Right lobe of liver (tissue), 6 donors: ENCODE measurements at regions not wholly inside any gene's neighbourhood (a gene's known extent, or its start where the extent isn't known, plus 50 kb on each side); places are given as distances from the start of the nearest gene placed in this dataset.

Source experiments
- ATAC-seq, 4 donors: fragments of 200-7000 bp; cut with Tn5 transposase; one replicate each; pipeline ENCODE4 v1.9.1; 2020; ENCODE audit warnings: mild to moderate bottlenecking in 4 of 4, moderate library complexity in 4 of 4
- DNase-seq, 3 donors: peaks; one replicate each; pipeline ENCODE4 v3.0.0-alpha.2; 2020
- H3K27ac ChIP-seq, 3 donors: fragments of 200-600 bp; one replicate each; pipeline ENCODE4 v1.8.0; 2022
- H3K27me3 ChIP-seq, 2 donors: fragments of 200-600 bp; one replicate each; pipeline ENCODE4 v1.8.0; 2022
- H3K36me3 ChIP-seq, 4 donors: fragments of 200-600 bp; sonication (generic) in 1 of 4; one replicate each; pipeline versions ENCODE4 v1.5.1 to v1.8.0; 2017 to 2022; ENCODE audit warnings: control low read depth in 1 of 4
- H3K4me1 ChIP-seq, 4 donors: fragments of 200-600 bp; sonication (generic) in 1 of 4; one replicate each; pipeline versions ENCODE4 v1.5.1 to v1.8.0; 2017 to 2022; ENCODE audit warnings: control low read depth in 1 of 4
- H3K4me3 ChIP-seq, 3 donors: fragments of 200-600 bp; one replicate each; pipeline ENCODE4 v1.8.0; 2022
- H3K9me3 ChIP-seq, 4 donors: fragments of 200-600 bp; sonication (generic) in 1 of 4; one replicate each; pipeline versions ENCODE4 v1.5.1 to v1.8.0; 2017 to 2022; ENCODE audit warnings: control low read depth in 1 of 4
- POLR2A ChIP-seq: fragments of 450-650 bp; IDR thresholded peaks from one replicate; pipeline ENCODE4 v1.6.1; 2017; ENCODE audit warnings: antibody characterized with exemption, mild to moderate bottlenecking
- WGBS: methylation state at CpG from one replicate; pipeline ENCODE4 v1.1.6; 2018; ENCODE audit warnings: low coverage, low lambda C conversion rate; ENCODE audit not compliant: insufficient coverage; ENCODE audit errors: missing lambda C conversion rate; 5-methylcytosine and 5-hydroxymethylcytosine counted together
- intact Hi-C, 2 donors: fragments of 100-400 bp; cut with DNase I; formaldehyde crosslinking; loops; one replicate each; pipeline versions ENCODE4 v1.11.2 to v1.14.1; 2022
- TF ChIP-seq, protein P1 (sequence below), 4 donors: fragments of 200-600 bp in 3 of 4; fragments of 450-650 bp in 1 of 4; IDR thresholded peaks; one replicate each; pipeline versions ENCODE4 v1.5.1 to v1.8.0; 2016 to 2022; ENCODE audit warnings: antibody characterized with exemption in 4 of 4, mild to moderate bottlenecking in 2 of 4
- donor health status: DM: no; HTN: yes; CAD: no.
- donor health status: DM: no; HTN: no; CAD: no.
- donor health status: DM: no; HTN: no; CAD: no.
- donor health status: DM: no; HTN: yes; CAD: no.
- donor health status: DM: no; HTN: yes; CAD: no.

GRCh38 chr5:145072889-145073288 lies 762.3 kb downstream of the PRELID2 start:
- no peaks in the 10 kb centered on the region for H3K9me3 ChIP-seq
- H3K36me3 ChIP-seq: no peaks in the 10 kb centered on the region
- no peaks in the 10 kb centered on the region for H3K27me3 ChIP-seq
- no peaks in the 10 kb centered on the region for H3K4me1 ChIP-seq
- H3K27ac ChIP-seq: no peak overlapping the region
- no peak overlapping the region for H3K4me3 ChIP-seq
- ATAC-seq (no peak), DNase-seq (no peak)
- intact Hi-C loops: no loop called here
- WGBS: 27% methylated on average over 1 of the region's 1 CpG
- no peak for TF ChIP-seq POLR2A
- TF ChIP-seq, protein P1, sequence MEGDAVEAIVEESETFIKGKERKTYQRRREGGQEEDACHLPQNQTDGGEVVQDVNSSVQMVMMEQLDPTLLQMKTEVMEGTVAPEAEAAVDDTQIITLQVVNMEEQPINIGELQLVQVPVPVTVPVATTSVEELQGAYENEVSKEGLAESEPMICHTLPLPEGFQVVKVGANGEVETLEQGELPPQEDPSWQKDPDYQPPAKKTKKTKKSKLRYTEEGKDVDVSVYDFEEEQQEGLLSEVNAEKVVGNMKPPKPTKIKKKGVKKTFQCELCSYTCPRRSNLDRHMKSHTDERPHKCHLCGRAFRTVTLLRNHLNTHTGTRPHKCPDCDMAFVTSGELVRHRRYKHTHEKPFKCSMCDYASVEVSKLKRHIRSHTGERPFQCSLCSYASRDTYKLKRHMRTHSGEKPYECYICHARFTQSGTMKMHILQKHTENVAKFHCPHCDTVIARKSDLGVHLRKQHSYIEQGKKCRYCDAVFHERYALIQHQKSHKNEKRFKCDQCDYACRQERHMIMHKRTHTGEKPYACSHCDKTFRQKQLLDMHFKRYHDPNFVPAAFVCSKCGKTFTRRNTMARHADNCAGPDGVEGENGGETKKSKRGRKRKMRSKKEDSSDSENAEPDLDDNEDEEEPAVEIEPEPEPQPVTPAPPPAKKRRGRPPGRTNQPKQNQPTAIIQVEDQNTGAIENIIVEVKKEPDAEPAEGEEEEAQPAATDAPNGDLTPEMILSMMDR (IDR thresholded peaks at IDR 0.05): no peak

DNA sequence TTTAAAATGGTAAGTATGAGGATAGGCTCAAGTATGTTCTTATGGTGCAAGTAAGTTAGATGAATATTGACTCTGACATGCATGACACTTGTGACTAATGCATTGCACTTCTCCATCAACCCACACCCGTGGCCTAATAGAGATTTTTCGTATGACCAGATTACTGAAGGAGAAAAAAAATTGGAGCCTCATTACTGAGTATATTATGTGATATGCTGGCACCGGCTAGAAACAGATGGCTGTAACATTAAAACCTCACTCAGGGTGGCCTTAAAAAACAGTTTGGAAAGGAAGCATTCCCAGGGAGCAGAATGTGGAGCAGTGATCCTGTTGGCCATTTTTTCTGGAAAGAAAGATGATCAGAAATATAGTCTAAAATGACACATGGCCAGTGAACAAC lies 766.4 kb downstream of the PRELID2 start:
- H3K4me1 ChIP-seq: no peaks in the 10 kb centered on the region
- no peaks in the 10 kb centered on the region for H3K27me3 ChIP-seq
- TF ChIP-seq, protein P1 (IDR thresholded peaks at IDR 0.05): no peak
- no peak for TF ChIP-seq POLR2A
- H3K27ac ChIP-seq: no peak overlapping the region
- DNase-seq: no peak
- intact Hi-C loops: no loop called here
- no peaks in the 10 kb centered on the region for H3K36me3 ChIP-seq
- H3K4me3 ChIP-seq: no peak overlapping the region
- no peaks in the 10 kb centered on the region for H3K9me3 ChIP-seq
- ATAC-seq: no peak
- WGBS: 47% methylated on average over 3 of the region's 3 CpGs

- H3K36me3 ChIP-seq: no peaks in the 10 kb centered on the region
- no peak for TF ChIP-seq POLR2A
- TF ChIP-seq, protein P1 (IDR thresholded peaks at IDR 0.05): no peak
- 46% methylated on average over 6 of the region's 6 CpGs for WGBS
- ATAC-seq: no peak
- no peak for DNase-seq
- H3K27me3 ChIP-seq: no peaks in the 10 kb centered on the region
- H3K9me3 ChIP-seq: no peaks in the 10 kb centered on the region
- no peaks in the 10 kb centered on the region for H3K4me1 ChIP-seq
- intact Hi-C loops: no loop called here
- H3K4me3 ChIP-seq: no peak overlapping the region
- no peak overlapping the region for H3K27ac ChIP-seq
These were observed 772.7 kb downstream of the PRELID2 start for GRCh38 chr5:145062280-145063062.

- no peak for ATAC-seq
- Histone ChIP-seq H3K4me3 (no peak overlapping the region), H3K27ac (no peak overlapping the region), H3K4me1 (no peaks in the 10 kb centered on the region), H3K27me3 (no peaks in the 10 kb centered on the region), H3K36me3 (no peaks in the 10 kb centered on the region), H3K9me3 (no peaks in the 10 kb centered on the region)
- WGBS: 42% methylated on average over 5 of the region's 5 CpGs
- intact Hi-C loops: no loop called here
- TF ChIP-seq, protein P1 (IDR thresholded peaks at IDR 0.05): no peak
- no peak for TF ChIP-seq POLR2A
- DNase-seq: no peak
These were observed 778.3 kb downstream of the PRELID2 start for GRCh38 chr5:145056800-145057199.
